ENCODE measurements at regions not wholly inside any gene's neighbourhood (a gene's known extent, or its start where the extent isn't known, plus 50 kb on each side); places are given as distances from the start of the nearest gene placed in this dataset.

DNA sequence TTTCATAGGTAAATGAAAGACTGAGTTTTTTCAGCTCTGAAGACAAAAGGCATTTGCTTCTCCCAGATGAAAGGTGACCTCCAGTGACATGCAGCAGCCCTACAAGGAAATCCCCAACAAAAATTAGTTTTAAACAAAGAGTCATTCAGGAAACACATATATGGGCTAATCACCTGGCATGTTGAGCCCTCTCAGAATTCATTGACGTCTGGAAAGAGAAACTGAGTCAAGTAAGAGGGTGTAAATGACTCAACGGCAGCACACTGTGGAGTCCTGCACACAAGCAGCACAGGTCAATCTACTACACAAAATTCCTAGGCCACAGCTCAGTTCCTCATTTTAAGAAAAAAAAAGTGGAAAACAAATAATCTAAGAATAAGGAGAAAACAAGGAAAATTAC, 592.3 kb downstream of the EPHA7 start:
- TF ChIP-seq, protein P1, sequence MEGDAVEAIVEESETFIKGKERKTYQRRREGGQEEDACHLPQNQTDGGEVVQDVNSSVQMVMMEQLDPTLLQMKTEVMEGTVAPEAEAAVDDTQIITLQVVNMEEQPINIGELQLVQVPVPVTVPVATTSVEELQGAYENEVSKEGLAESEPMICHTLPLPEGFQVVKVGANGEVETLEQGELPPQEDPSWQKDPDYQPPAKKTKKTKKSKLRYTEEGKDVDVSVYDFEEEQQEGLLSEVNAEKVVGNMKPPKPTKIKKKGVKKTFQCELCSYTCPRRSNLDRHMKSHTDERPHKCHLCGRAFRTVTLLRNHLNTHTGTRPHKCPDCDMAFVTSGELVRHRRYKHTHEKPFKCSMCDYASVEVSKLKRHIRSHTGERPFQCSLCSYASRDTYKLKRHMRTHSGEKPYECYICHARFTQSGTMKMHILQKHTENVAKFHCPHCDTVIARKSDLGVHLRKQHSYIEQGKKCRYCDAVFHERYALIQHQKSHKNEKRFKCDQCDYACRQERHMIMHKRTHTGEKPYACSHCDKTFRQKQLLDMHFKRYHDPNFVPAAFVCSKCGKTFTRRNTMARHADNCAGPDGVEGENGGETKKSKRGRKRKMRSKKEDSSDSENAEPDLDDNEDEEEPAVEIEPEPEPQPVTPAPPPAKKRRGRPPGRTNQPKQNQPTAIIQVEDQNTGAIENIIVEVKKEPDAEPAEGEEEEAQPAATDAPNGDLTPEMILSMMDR (IDR thresholded peaks at IDR 0.05; ENCODE audit: low read depth, low read length, missing input control): no peak
- TF ChIP-seq REST (IDR thresholded peaks at IDR 0.05) (no peak), ATF3 (IDR thresholded peaks at IDR 0.05) (no peak), RXRA (IDR thresholded peaks at IDR 0.05) (no peak)

Measured in liver (tissue), 3 donors.